H9 (cell line): ENCODE measurements at regions not wholly inside any gene's neighbourhood (a gene's known extent, or its start where the extent isn't known, plus 50 kb on each side); places are given as distances from the start of the nearest gene placed in this dataset.

Source experiments
- DNase-seq: peaks from one replicate; pipeline ENCODE4 v3.0.0-alpha.2; 2017
- H2AFZ ChIP-seq: one replicate; pipeline ENCODE4 v1.6.1; 2013; ENCODE audit warnings: mild to moderate bottlenecking, low read length, control low read depth, moderate library complexity
- H2AK5ac ChIP-seq: 2 replicates; pipeline ENCODE4 v1.6.1; 2013; ENCODE audit warnings: low read length, control low read depth, mixed read lengths; ENCODE audit not compliant: insufficient read length
- H2BK120ac ChIP-seq: one replicate; pipeline ENCODE4 v1.6.1; 2013; ENCODE audit warnings: low read depth, mild to moderate bottlenecking, low read length, control low read depth, inconsistent platforms; ENCODE audit not compliant: poor library complexity, severe bottlenecking
- H2BK12ac ChIP-seq: 2 replicates; pipeline ENCODE4 v1.6.1; 2013; ENCODE audit warnings: low read length, control low read depth, mixed read lengths, low read depth; ENCODE audit not compliant: insufficient read length
- H2BK15ac ChIP-seq: 2 replicates; pipeline ENCODE4 v1.6.1; 2013; ENCODE audit warnings: low read depth, low read length, control low read depth
- H2BK20ac ChIP-seq: one replicate; pipeline ENCODE4 v1.6.1; 2013; ENCODE audit warnings: low read depth, mild to moderate bottlenecking, low read length, control low read depth, inconsistent platforms; ENCODE audit not compliant: poor library complexity, severe bottlenecking
- H2BK5ac ChIP-seq: 2 replicates; pipeline ENCODE4 v1.6.1; 2013; ENCODE audit warnings: low read length, control low read depth, mixed read lengths; ENCODE audit not compliant: insufficient read length
- H3K14ac ChIP-seq: 2 replicates; pipeline ENCODE4 v1.6.1; 2013; ENCODE audit warnings: low read length, control low read depth; ENCODE audit not compliant: insufficient read depth
- H3K18ac ChIP-seq: 2 replicates; pipeline ENCODE4 v1.6.1; 2013; ENCODE audit warnings: low read depth, mild to moderate bottlenecking, mixed read lengths, low read length, control low read depth; ENCODE audit not compliant: insufficient read length
- H3K23ac ChIP-seq: 2 replicates; pipeline ENCODE4 v1.6.1; 2013; ENCODE audit warnings: low read length, control low read depth, mixed read lengths, low read depth; ENCODE audit not compliant: insufficient read length
- H3K23me2 ChIP-seq: 2 replicates; pipeline ENCODE4 v1.6.1; 2013; ENCODE audit warnings: low read depth, mild to moderate bottlenecking, mixed read lengths, low read length, control low read depth; ENCODE audit not compliant: insufficient read length, poor library complexity, severe bottlenecking
- H3K27ac ChIP-seq: 2 replicates; pipeline ENCODE4 v1.5.1; 2013; ENCODE audit warnings: low read length, control low read depth, mixed read lengths, low read depth; ENCODE audit not compliant: insufficient read length
- H3K27me3 ChIP-seq: 2 replicates; pipeline ENCODE4 v1.6.1; 2013; ENCODE audit warnings: low read length, control low read depth, inconsistent platforms; ENCODE audit not compliant: insufficient read depth
- H3K4ac ChIP-seq: 2 replicates; pipeline ENCODE4 v1.6.1; 2013; ENCODE audit warnings: low read depth, mild to moderate bottlenecking, control low read depth, inconsistent platforms, low read length, moderate library complexity
- H3K4me1 ChIP-seq: 2 replicates; pipeline ENCODE4 v1.6.1; 2013; ENCODE audit warnings: low read length, control low read depth, inconsistent platforms; ENCODE audit not compliant: insufficient read depth
- H3K4me2 ChIP-seq: 2 replicates; pipeline ENCODE4 v1.6.1; 2013; ENCODE audit warnings: low read length, control low read depth, mixed read lengths; ENCODE audit not compliant: insufficient read length, insufficient read depth
- H3K56ac ChIP-seq: 2 replicates; pipeline ENCODE4 v1.6.1; 2013; ENCODE audit warnings: low read depth, mild to moderate bottlenecking, mixed read lengths, low read length, control low read depth; ENCODE audit not compliant: insufficient read length
- H3K79me1 ChIP-seq: 2 replicates; pipeline ENCODE4 v1.6.1; 2013; ENCODE audit warnings: low read depth, mild to moderate bottlenecking, moderate library complexity, low read length, control low read depth, inconsistent platforms; ENCODE audit not compliant: insufficient read depth, poor library complexity, severe bottlenecking
- H3K79me2 ChIP-seq: 2 replicates; pipeline ENCODE4 v1.6.1; 2013; ENCODE audit warnings: low read length, control low read depth, inconsistent platforms; ENCODE audit not compliant: insufficient read depth
- H3K9ac ChIP-seq: 2 replicates; pipeline ENCODE4 v1.6.1; 2013; ENCODE audit warnings: low read length, control low read depth, mixed read lengths; ENCODE audit not compliant: insufficient read length; ENCODE audit errors: extremely low read depth
- H3K9me3 ChIP-seq: one replicate; pipeline ENCODE4 v1.6.1; 2013; ENCODE audit warnings: low read depth, low read length, inconsistent platforms; ENCODE audit not compliant: control insufficient read depth
- H3T11ph ChIP-seq: one replicate; pipeline ENCODE4 v1.6.1; 2013; ENCODE audit warnings: mild to moderate bottlenecking, low read length, control low read depth, inconsistent platforms
- H4K20me1 ChIP-seq: one replicate; pipeline ENCODE4 v1.6.1; 2013; ENCODE audit not compliant: control insufficient read depth, insufficient read length, insufficient read depth
- H4K5ac ChIP-seq: 2 replicates; pipeline ENCODE4 v1.6.1; 2013; ENCODE audit warnings: low read depth, mild to moderate bottlenecking, mixed read lengths, low read length, control low read depth; ENCODE audit not compliant: insufficient read length
- H4K8ac ChIP-seq: replicated peaks from 2 replicates; pipeline ENCODE4 v1.6.1; 2013; ENCODE audit warnings: low read length, control low read depth, mixed read lengths, low read depth; ENCODE audit not compliant: insufficient read length
- H4K91ac ChIP-seq: 2 replicates; pipeline ENCODE4 v1.6.1; 2013; ENCODE audit warnings: low read depth, mild to moderate bottlenecking, moderate library complexity, mixed read lengths, low read length, control low read depth; ENCODE audit not compliant: insufficient read length
- H3K27ac Mint-ChIP-seq, 3 experiments: 2 replicates in 2 of 3; 3 replicates in 1 of 3; pipeline ENCODE4 v1.8.0; 2020 to 2021; ENCODE audit warnings: mixed read lengths in 3 of 3, mild to moderate bottlenecking in 1 of 3, moderate library complexity in 1 of 3
- H3K27me3 Mint-ChIP-seq: 2 replicates; pipeline ENCODE4 v1.8.0; 2021; ENCODE audit warnings: low read depth, mild to moderate bottlenecking, moderate library complexity, mixed read lengths
- H3K36me3 Mint-ChIP-seq, 3 experiments: 2 replicates in 2 of 3; 3 replicates in 1 of 3; pipeline ENCODE4 v1.8.0; 2020 to 2021; ENCODE audit warnings: low read depth in 3 of 3, mixed read lengths in 3 of 3; ENCODE audit not compliant: insufficient read depth in 1 of 3
- H3K4me1 Mint-ChIP-seq, 2 experiments: 2 replicates each; pipeline ENCODE4 v1.8.0; 2020; ENCODE audit warnings: mixed read lengths in 2 of 2
- H3K4me3 Mint-ChIP-seq, 2 experiments: 2 replicates in 1 of 2; 3 replicates in 1 of 2; pipeline ENCODE4 v1.8.0; 2020 to 2021; ENCODE audit warnings: mild to moderate bottlenecking in 2 of 2, mixed read lengths in 2 of 2, moderate library complexity in 1 of 2
- H3K9me3 Mint-ChIP-seq, 2 experiments: 2 replicates in 1 of 2; 3 replicates in 1 of 2; pipeline ENCODE4 v1.8.0; 2020; ENCODE audit warnings: mild to moderate bottlenecking in 2 of 2, mixed read lengths in 2 of 2, moderate library complexity in 1 of 2
- CTCF ChIP-seq: fragments of 200-600 bp; sonication (generic); conservative IDR thresholded peaks from 3 replicates; pipeline ENCODE4 v1.8.0; 2021; ENCODE audit warnings: antibody characterized with exemption, mild to moderate bottlenecking
- WGBS: extraction: QIAGEN DNeasy Blood & Tissue Kit; methylation state at CpG from one replicate; pipeline ENCODE4 v1.1.7; 2013; ENCODE audit warnings: missing lambda C conversion rate, low lambda C conversion rate, mixed read lengths; ENCODE audit not compliant: insufficient read length; ENCODE audit errors: extremely low coverage; 5-methylcytosine and 5-hydroxymethylcytosine counted together

DNA sequence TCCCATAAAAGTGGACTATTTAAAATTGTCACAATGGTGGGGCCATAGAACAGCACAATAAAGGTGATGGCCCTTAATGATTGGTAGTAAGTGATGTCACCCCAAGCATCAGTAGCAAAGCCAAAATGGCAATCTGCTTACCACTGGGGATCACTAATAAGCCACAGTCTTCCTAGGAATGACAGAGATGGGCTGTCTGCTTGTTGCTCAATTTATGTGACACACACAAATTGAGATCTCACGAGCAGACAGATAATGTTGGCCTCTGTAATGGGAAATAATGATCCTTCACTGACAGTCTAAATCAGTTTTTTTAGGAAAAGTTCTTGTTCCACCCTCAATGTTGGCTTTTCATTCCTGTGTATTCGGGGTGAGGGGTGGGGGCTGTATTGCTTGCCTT is 515.1 kb downstream of the BRD1 start:
- Histone ChIP-seq H3K14ac (no peak overlapping the region), H3K79me1 (no peaks in the 10 kb centered on the region), H3K9me3 (no peaks in the 10 kb centered on the region), H3K4me2 (no peak overlapping the region), H3K79me2 (no peaks in the 10 kb centered on the region), H2AK5ac (no peak overlapping the region), H4K20me1 (no peaks in the 10 kb centered on the region), H3K4me1 (no peaks in the 10 kb centered on the region), H4K91ac (no peak overlapping the region), H2BK15ac (no peak overlapping the region), H2BK12ac (no peak overlapping the region), H2BK120ac (no peak overlapping the region), H2AFZ (no peak overlapping the region), H3K23me2 (no peaks in the 10 kb centered on the region), H3K23ac (no peak overlapping the region), H4K5ac (no peak overlapping the region), H3K27ac (no peak overlapping the region), H2BK5ac (no peak overlapping the region), H3K56ac (no peak overlapping the region), H3K18ac (no peak overlapping the region), H3K9ac (no peak overlapping the region), H3K27me3 (no peaks in the 10 kb centered on the region), H4K8ac (no peak overlapping the region), H2BK20ac (no peak overlapping the region), H3K4ac (no peak overlapping the region), H3T11ph (no peak overlapping the region)
- no peak overlapping the region for H3K4me3 Mint-ChIP-seq
- H3K9me3 Mint-ChIP-seq: no peaks in the 10 kb centered on the region
- no CpG with 5 or more reads among the region's 2 CpGs for WGBS
- no peaks in the 10 kb centered on the region for H3K36me3 Mint-ChIP-seq
- no peak for TF ChIP-seq CTCF
- DNase-seq: no peak
- no peak overlapping the region for H3K27ac Mint-ChIP-seq
- peaks cover 9% of the 10 kb centered on the region for H3K27me3 Mint-ChIP-seq
- no peaks in the 10 kb centered on the region for H3K4me1 Mint-ChIP-seq
